Gastroesophageal sphincter (tissue), 3 donors: ENCODE measurements at regions not wholly inside any gene's neighbourhood (a gene's known extent, or its start where the extent isn't known, plus 50 kb on each side); places are given as distances from the start of the nearest gene placed in this dataset.

Experiments used
- EP300 ChIP-seq: sonication (generic); formaldehyde crosslinking; IDR thresholded peaks from one replicate; pipeline ENCODE4 v1.6.1; 2017; ENCODE audit warnings: antibody characterized with exemption, mild to moderate bottlenecking
- POLR2A ChIP-seq, 2 donors: fragments of 450-650 bp; IDR thresholded peaks; one replicate each; pipeline ENCODE4 v1.6.1; 2017; ENCODE audit warnings: antibody characterized with exemption in 2 of 2, mild to moderate bottlenecking in 2 of 2, moderate library complexity in 1 of 2
- POLR2AphosphoS5 ChIP-seq: sonication (generic); formaldehyde crosslinking; IDR thresholded peaks from one replicate; pipeline ENCODE4 v1.6.1; 2017; ENCODE audit warnings: antibody characterized with exemption
- TF ChIP-seq, protein P1 (sequence below), 4 experiments: fragments of 200-600 bp in 2 of 4; fragments of 450-650 bp in 2 of 4; sonication (generic) in 1 of 4; IDR thresholded peaks; one replicate each; pipeline ENCODE4 v1.5.1; 2017 to 2019; ENCODE audit warnings: antibody characterized with exemption in 4 of 4, mild to moderate bottlenecking in 2 of 4, moderate library complexity in 2 of 4

DNA sequence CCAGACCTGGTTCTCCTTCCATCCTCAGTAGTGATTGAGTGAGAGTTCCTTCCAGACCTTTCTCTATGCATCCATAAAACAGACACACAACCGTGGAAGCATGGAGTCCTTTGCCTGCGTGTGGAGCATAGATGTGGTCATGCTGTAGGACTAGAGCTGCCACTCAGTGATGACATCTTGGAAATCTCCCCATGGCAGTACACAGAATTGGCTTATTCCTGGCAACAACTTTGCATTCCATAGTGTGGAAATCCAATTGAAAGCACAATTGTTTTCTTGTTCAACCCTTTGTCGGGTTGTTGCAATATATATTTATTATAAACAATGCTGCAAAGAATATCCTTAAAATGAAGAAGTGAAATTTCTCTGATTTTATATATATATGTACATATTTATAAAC is 547.8 kb downstream of the CDH26 start:
- TF ChIP-seq POLR2A (IDR thresholded peaks at IDR 0.05) = no peak
- TF ChIP-seq, protein P1, sequence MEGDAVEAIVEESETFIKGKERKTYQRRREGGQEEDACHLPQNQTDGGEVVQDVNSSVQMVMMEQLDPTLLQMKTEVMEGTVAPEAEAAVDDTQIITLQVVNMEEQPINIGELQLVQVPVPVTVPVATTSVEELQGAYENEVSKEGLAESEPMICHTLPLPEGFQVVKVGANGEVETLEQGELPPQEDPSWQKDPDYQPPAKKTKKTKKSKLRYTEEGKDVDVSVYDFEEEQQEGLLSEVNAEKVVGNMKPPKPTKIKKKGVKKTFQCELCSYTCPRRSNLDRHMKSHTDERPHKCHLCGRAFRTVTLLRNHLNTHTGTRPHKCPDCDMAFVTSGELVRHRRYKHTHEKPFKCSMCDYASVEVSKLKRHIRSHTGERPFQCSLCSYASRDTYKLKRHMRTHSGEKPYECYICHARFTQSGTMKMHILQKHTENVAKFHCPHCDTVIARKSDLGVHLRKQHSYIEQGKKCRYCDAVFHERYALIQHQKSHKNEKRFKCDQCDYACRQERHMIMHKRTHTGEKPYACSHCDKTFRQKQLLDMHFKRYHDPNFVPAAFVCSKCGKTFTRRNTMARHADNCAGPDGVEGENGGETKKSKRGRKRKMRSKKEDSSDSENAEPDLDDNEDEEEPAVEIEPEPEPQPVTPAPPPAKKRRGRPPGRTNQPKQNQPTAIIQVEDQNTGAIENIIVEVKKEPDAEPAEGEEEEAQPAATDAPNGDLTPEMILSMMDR (IDR thresholded peaks at IDR 0.05) = no peak
- no peak for TF ChIP-seq POLR2AphosphoS5
- no peak for TF ChIP-seq EP300
